ENCODE measurements at regions not wholly inside any gene's neighbourhood (a gene's known extent, or its start where the extent isn't known, plus 50 kb on each side); places are given as distances from the start of the nearest gene placed in this dataset.

GRCh38 chr11:81839016-81839415, 894.6 kb downstream of the FAM181B start (continued):
- no peak for TF ChIP-seq PPARG (CRISPR knock-in tag; conservative IDR thresholded peaks at IDR 0.05)

GRCh38 chr11:81829976-81830375, 903.7 kb downstream of the FAM181B start:
- no peak overlapping the region for H3K4me2 ChIP-seq (ENCODE audit: low read depth, low read length)
- DNase-seq (ENCODE audit: low spot score) (no peak), FAIRE-seq (no peak), ATAC-seq (no peak)
- no peak overlapping the region for H3K4me3 ChIP-seq (replicated peaks in 1 of 3; ENCODE audit: insufficient read depth in 1 of 3, low read depth in 2 of 3, low read length in 3 of 3)
- no peaks in the 10 kb centered on the region for H3K4me1 ChIP-seq (ENCODE audit: insufficient read depth, low read length)
- intact Hi-C loops (cut with micrococcal nuclease; ENCODE audit: unreplicated experiment) = no loop called here
- H3K79me2 ChIP-seq (ENCODE audit: insufficient read depth, low read length) = no peaks in the 10 kb centered on the region
- TF ChIP-seq FOXC1 (CRISPR knock-in tag; IDR thresholded peaks at IDR 0.05; ENCODE audit: borderline replicate concordance) (no peak), NR2C2 (CRISPR knock-in tag; IDR thresholded peaks at IDR 0.05; ENCODE audit: borderline replicate concordance) (no peak), HDAC2 (CRISPR knock-in tag; IDR thresholded peaks at IDR 0.05) (no peak), PHB2 (IDR thresholded peaks at IDR 0.05; ENCODE audit: partially characterized antibody) (no peak), ZNF790 (CRISPR knock-in tag; IDR thresholded peaks at IDR 0.05; ENCODE audit: borderline replicate concordance) (no peak), GPBP1L1 (CRISPR knock-in tag; IDR thresholded peaks at IDR 0.05) (no peak), SMC3 (IDR thresholded peaks at IDR 0.05; ENCODE audit: low read length) (no peak), KLF6 (CRISPR knock-in tag; IDR thresholded peaks at IDR 0.05) (no peak), ZNF280B (CRISPR knock-in tag; IDR thresholded peaks at IDR 0.05; ENCODE audit: borderline replicate concordance) (no peak), ZNF317 (CRISPR knock-in tag; IDR thresholded peaks at IDR 0.05) (no peak), ZNF597 (CRISPR knock-in tag; IDR thresholded peaks at IDR 0.05) (no peak), SRSF4 (IDR thresholded peaks at IDR 0.05; ENCODE audit: low read depth, low read length, poor library complexity, severe bottlenecking) (no peak), TBX3 (IDR thresholded peaks at IDR 0.05; ENCODE audit: borderline replicate concordance) (no peak), ZBTB7B (CRISPR knock-in tag; IDR thresholded peaks at IDR 0.05) (no peak), ZBTB7A (CRISPR knock-in tag; IDR thresholded peaks at IDR 0.05) (no peak), ZFP36L1 (CRISPR knock-in tag; IDR thresholded peaks at IDR 0.05) (no peak), ZNF616 (CRISPR knock-in tag; IDR thresholded peaks at IDR 0.05; ENCODE audit: low read depth) (no peak)
- H3K36me3 ChIP-seq (replicated peaks in 1 of 2; ENCODE audit: control insufficient read depth in 1 of 2, insufficient read depth in 2 of 2, low read length in 2 of 2) = no peaks in the 10 kb centered on the region
- H3K27me3 ChIP-seq (ENCODE audit: control insufficient read depth in 1 of 2, insufficient read depth in 2 of 2, low read length in 2 of 2) = no peaks in the 10 kb centered on the region
- in situ Hi-C loops (cut with HindIII; ENCODE audit: extremely low pct_ligation_motif_present, low pct_unique_long_range_greater_than_20kb) = no loop called here
- no TSS peak for BruUV-seq (replicated peaks)
- no peak overlapping the region for H3K9ac ChIP-seq (ENCODE audit: insufficient read depth, low read depth, low read length)
- peaks cover 15% of the 10 kb centered on the region for H3K9me3 ChIP-seq (ENCODE audit: low read length)
- H3K27ac ChIP-seq (ENCODE audit: extremely low read length, insufficient read depth, low read length) = no peak overlapping the region
- POLR2A ChIA-PET = no interaction called here
- CTCF ChIA-PET (ENCODE audit: low intra/inter-chr PET ratio, low total read pairs) = no interaction called here
- no peaks in the 10 kb centered on the region for H4K20me1 ChIP-seq (ENCODE audit: insufficient read depth, low read length)
- H2AFZ ChIP-seq (ENCODE audit: low read length) = no peak overlapping the region
